Endothelial cell of umbilical vein (primary cell): ENCODE measurements at regions not wholly inside any gene's neighbourhood (a gene's known extent, or its start where the extent isn't known, plus 50 kb on each side); places are given as distances from the start of the nearest gene placed in this dataset.

Experiments used
- BruUV-seq: library from RNA; stranded (reverse); fragments of 400-500 nt; replicated peaks from 2 replicates; lab custom pipeline; 2021; lab: Mats Ljungman, UMichigan
- CTCF ChIA-PET: fragments of 300-600, 350-600 bp; sonication (Branson Sonifier 250); formaldehyde crosslinking; loops from one replicate; lab custom pipeline; 2021; ENCODE audit warnings: antibody characterized with exemption, inconsistent platforms; lab: Charles Lee
- POLR2A ChIA-PET: fragments of 300-600, 350-600 bp; sonication (Branson Sonifier 250); formaldehyde crosslinking; loops from one replicate; lab custom pipeline; 2021; ENCODE audit warnings: antibody characterized with exemption, inconsistent platforms; lab: Charles Lee
- DNase-seq: peaks from one replicate; pipeline ENCODE4 v3.0.0-alpha.2; 2011; ENCODE audit warnings: low read depth, low spot score
- FAIRE-seq: peaks from 2 replicates; lab custom pipeline; 2011; peaks lifted over from hg19 to GRCh38; lab: Jason Lieb, UNC
- H2AFZ ChIP-seq: 2 replicates; pipeline ENCODE4 v1.6.0; 2012; ENCODE audit warnings: low read depth, low read length, control low read depth, inconsistent platforms
- H3K27ac ChIP-seq: 2 replicates; pipeline ENCODE4 v1.5.1; 2011; ENCODE audit warnings: low read depth, mild to moderate bottlenecking, control low read depth, low read length, moderate library complexity; ENCODE audit not compliant: insufficient read depth
- H3K27me3 ChIP-seq, 2 experiments: 2 replicates each; pipeline versions ENCODE4 v1.6.0 to v1.6.1; 2011; ENCODE audit warnings: low read length in 2 of 2, mixed read lengths in 1 of 2; ENCODE audit not compliant: control insufficient read depth in 2 of 2, insufficient read depth in 2 of 2
- H3K36me3 ChIP-seq, 2 experiments: 2 replicates in 1 of 2; 3 replicates in 1 of 2; pipeline ENCODE4 v1.5.1; 2011; ENCODE audit warnings: low read length in 2 of 2, mild to moderate bottlenecking in 1 of 2, moderate library complexity in 1 of 2; ENCODE audit not compliant: control insufficient read depth in 2 of 2, insufficient read depth in 2 of 2; ENCODE audit errors: extremely low read depth in 1 of 2
- H3K4me1 ChIP-seq: 3 replicates; pipeline ENCODE4 v1.5.1; 2011; ENCODE audit warnings: mild to moderate bottlenecking, low read length; ENCODE audit not compliant: control insufficient read depth, insufficient read depth; ENCODE audit errors: extremely low read depth
- H3K4me2 ChIP-seq: 2 replicates; pipeline ENCODE4 v1.6.1; 2011; ENCODE audit warnings: low read length, control low read depth, mixed read lengths; ENCODE audit not compliant: insufficient read depth
- H3K4me3 ChIP-seq, 3 experiments: fragments of 200-600 bp in 1 of 3; sonication (generic), shearing (Covaris generic) in 1 of 3; replicated peaks in 1 of 3; 2 replicates each; pipeline ENCODE4 v1.5.1; 2011 to 2016; ENCODE audit warnings: control low read depth in 3 of 3, low read length in 3 of 3, mild to moderate bottlenecking in 2 of 3, inconsistent platforms in 1 of 3, low read depth in 1 of 3, moderate library complexity in 1 of 3; ENCODE audit not compliant: insufficient read depth in 1 of 3
- H3K79me2 ChIP-seq: 2 replicates; pipeline ENCODE4 v1.6.0; 2012; ENCODE audit warnings: low read length, inconsistent platforms; ENCODE audit not compliant: control insufficient read depth, insufficient read depth
- H3K9ac ChIP-seq: replicated peaks from 2 replicates; pipeline ENCODE3; 2011; ENCODE audit warnings: low read length, control low read depth; ENCODE audit not compliant: insufficient read depth; ENCODE audit errors: extremely low read depth
- H3K9me1 ChIP-seq: replicated peaks from 3 replicates; pipeline ENCODE4 v1.6.0; 2011; ENCODE audit warnings: mild to moderate bottlenecking, low read length; ENCODE audit not compliant: control insufficient read depth, insufficient read depth; ENCODE audit errors: extremely low read depth
- H3K9me3 ChIP-seq: replicated peaks from 2 replicates; pipeline ENCODE4 v1.5.1; 2012; ENCODE audit warnings: low read length, inconsistent platforms; ENCODE audit not compliant: control insufficient read depth, insufficient read depth
- H4K20me1 ChIP-seq: replicated peaks from 2 replicates; pipeline ENCODE3; 2011; ENCODE audit warnings: mild to moderate bottlenecking, low read length; ENCODE audit not compliant: control insufficient read depth, insufficient read depth; ENCODE audit errors: extremely low read depth
- CTCF ChIP-seq, 2 donors: IDR thresholded peaks; 1 replicate in 1 of 2; 2 replicates in 1 of 2; pipeline ENCODE4 v1.5.1; 2011; ENCODE audit warnings: low read length in 2 of 2, mild to moderate bottlenecking in 2 of 2, moderate library complexity in 2 of 2, control low read depth in 1 of 2, inconsistent platforms in 1 of 2, low read depth in 1 of 2; ENCODE audit not compliant: insufficient read depth in 1 of 2; ENCODE audit errors: extremely low read depth in 1 of 2
- EZH2 ChIP-seq: IDR thresholded peaks from 2 replicates; pipeline ENCODE4 v1.6.1; 2012; ENCODE audit warnings: borderline replicate concordance, low read depth, mild to moderate bottlenecking, moderate library complexity, low read length, inconsistent platforms; ENCODE audit not compliant: severe bottlenecking
- FOS ChIP-seq: IDR thresholded peaks from 2 replicates; pipeline ENCODE4 v1.6.1; 2011; ENCODE audit warnings: mild to moderate bottlenecking, low read length, moderate library complexity, borderline replicate concordance; ENCODE audit not compliant: insufficient read depth
- GATA2 ChIP-seq: IDR thresholded peaks from 2 replicates; pipeline ENCODE4 v1.7.0; 2011; ENCODE audit warnings: low read depth, mild to moderate bottlenecking, moderate library complexity, mixed read lengths, low read length; ENCODE audit not compliant: insufficient read length, insufficient read depth
- JUN ChIP-seq: IDR thresholded peaks from 2 replicates; pipeline ENCODE4 v1.6.1; 2011; ENCODE audit warnings: borderline replicate concordance, low read depth; ENCODE audit not compliant: insufficient read length, insufficient read depth
- MAX ChIP-seq: IDR thresholded peaks from 2 replicates; pipeline ENCODE4 v1.6.1; 2011; ENCODE audit not compliant: insufficient read depth, insufficient read length
- MYC ChIP-seq: IDR thresholded peaks from one replicate; pipeline ENCODE4 v1.6.1; 2011; ENCODE audit warnings: mild to moderate bottlenecking, low read depth, low read length
- POLR2A ChIP-seq: IDR thresholded peaks from 2 replicates; pipeline ENCODE4 v1.6.1; 2012; ENCODE audit warnings: low read depth, mild to moderate bottlenecking, control low read depth, low read length
- POLR2AphosphoS5 ChIP-seq: IDR thresholded peaks from 2 replicates; pipeline ENCODE4 v1.6.1; 2012; ENCODE audit warnings: low read depth, mild to moderate bottlenecking, control low read depth, low read length, moderate library complexity; ENCODE audit not compliant: insufficient read depth
- dilution Hi-C: fragments of 300-500 bp; cut with MboI; formaldehyde crosslinking; loops from one replicate; pipeline ENCODE4 v1.15.0; 2019; ENCODE audit warnings: low sequenced_read_pairs; ENCODE audit not compliant: extremely low pct_ligation_motif_present
- intact Hi-C: fragments of 100-400 bp; cut with micrococcal nuclease; formaldehyde crosslinking; loops from one replicate; pipeline ENCODE4 v1.10.0; 2022

- intact Hi-C loops (no loop called here), dilution Hi-C loops (no loop called here)
- H3K79me2 ChIP-seq: no peaks in the 10 kb centered on the region
- no peaks in the 10 kb centered on the region for H3K9me3 ChIP-seq
- BruUV-seq: no TSS peak
- H3K4me3 ChIP-seq: no peak overlapping the region
- no peaks in the 10 kb centered on the region for H3K9me1 ChIP-seq
- no peaks in the 10 kb centered on the region for H3K4me1 ChIP-seq
- no peaks in the 10 kb centered on the region for H4K20me1 ChIP-seq
- FAIRE-seq: no peak
- no peaks in the 10 kb centered on the region for H3K27me3 ChIP-seq
- ChIA-PET CTCF (no interaction called here), POLR2A (no interaction called here)
- no peak for TF ChIP-seq CTCF (IDR thresholded peaks at IDR 0.05; ENCODE audit: extremely low read depth in 1 of 2, insufficient read depth in 1 of 2, low read depth in 1 of 2, low read length in 2 of 2)
- no peak for TF ChIP-seq EZH2
- no peak for TF ChIP-seq MYC
- TF ChIP-seq JUN: no peak
- no peak for TF ChIP-seq POLR2A
- no peak for TF ChIP-seq GATA2
- no peak for TF ChIP-seq FOS
- no peak for DNase-seq
- H3K27ac ChIP-seq: no peak overlapping the region
- no peaks in the 10 kb centered on the region for H3K36me3 ChIP-seq
- no peak overlapping the region for H2AFZ ChIP-seq
- no peak overlapping the region for H3K4me2 ChIP-seq
- no peak overlapping the region for H3K9ac ChIP-seq
These were observed 125.6 kb downstream of the TDRD15 start for GRCh38 chr2:21249367-21249766.

- Histone ChIP-seq H3K27me3 (no peaks in the 10 kb centered on the region), H3K79me2 (no peaks in the 10 kb centered on the region), H4K20me1 (no peaks in the 10 kb centered on the region), H3K4me1 (no peaks in the 10 kb centered on the region), H3K4me2 (no peak overlapping the region), H3K9me1 (no peaks in the 10 kb centered on the region), H3K9me3 (no peaks in the 10 kb centered on the region), H3K9ac (no peak overlapping the region), H3K36me3 (no peaks in the 10 kb centered on the region), H3K27ac (no peak overlapping the region), H3K4me3 (no peak overlapping the region), H2AFZ (no peak overlapping the region)
- dilution Hi-C loops: no loop called here
- TF ChIP-seq JUN: no peak
- TF ChIP-seq EZH2: no peak
- no peak for TF ChIP-seq CTCF (IDR thresholded peaks at IDR 0.05; ENCODE audit: extremely low read depth in 1 of 2, insufficient read depth in 1 of 2, low read depth in 1 of 2, low read length in 2 of 2)
- TF ChIP-seq POLR2A: no peak
- no peak for TF ChIP-seq MAX
- no peak for TF ChIP-seq FOS
- TF ChIP-seq GATA2: no peak
- no peak for TF ChIP-seq MYC
- no peak for TF ChIP-seq POLR2AphosphoS5
- ChIA-PET CTCF (no interaction called here), POLR2A (no interaction called here)
- no peak for DNase-seq
- intact Hi-C loops: loop anchor here (10.0 kb wide), 1 partner anchor 206 kb away; the partner anchor contains the start of gene APOB
- no peak for FAIRE-seq
- no TSS peak for BruUV-seq
These were observed 126.9 kb downstream of the TDRD15 start for GRCh38 chr2:21250673-21251072.
